ENCODE measurements at regions not wholly inside any gene's neighbourhood (a gene's known extent, or its start where the extent isn't known, plus 50 kb on each side); places are given as distances from the start of the nearest gene placed in this dataset.

DNA sequence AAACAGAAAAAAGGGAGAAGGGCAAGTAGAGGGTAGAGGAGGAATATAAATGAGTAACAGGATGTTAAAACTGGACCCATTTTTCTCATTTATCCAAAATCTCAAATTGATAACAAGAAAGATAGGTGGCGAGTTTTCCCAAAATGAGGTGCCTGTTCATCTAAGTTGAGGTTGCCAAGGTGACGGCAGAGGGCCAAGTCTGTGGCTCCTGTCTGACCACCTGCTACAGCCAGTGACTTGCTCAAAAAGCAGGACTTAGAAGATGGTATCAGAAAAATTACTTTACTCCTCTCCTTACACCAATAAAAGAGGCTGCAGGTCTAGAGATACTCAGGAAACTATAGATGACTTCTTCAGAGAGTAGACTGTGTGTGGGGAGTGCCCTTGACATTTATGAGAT, 137.6 kb upstream of the ZNF385D start:
- Histone ChIP-seq H2BK120ac (replicated peaks; ENCODE audit: low read depth, low read length) (no peak overlapping the region), H3K79me1 (ENCODE audit: low read depth, low read length) (no peaks in the 10 kb centered on the region), H3K18ac (ENCODE audit: extremely low read depth, low read length) (no peak overlapping the region), H3K4me3 (ENCODE audit: extremely low read depth in 1 of 4, insufficient read depth in 2 of 4, low read depth in 3 of 4, low read length in 4 of 4) (no peak overlapping the region), H3K36me3 (ENCODE audit: control insufficient read depth in 2 of 4, insufficient read depth in 4 of 4, low read length in 3 of 4) (no peaks in the 10 kb centered on the region), H4K91ac (replicated peaks; ENCODE audit: insufficient read length, low read length) (no peak overlapping the region), H2BK15ac (ENCODE audit: low read length) (no peak overlapping the region), H4K8ac (ENCODE audit: extremely low read depth, insufficient read depth, low read length) (no peak overlapping the region), H4K5ac (ENCODE audit: insufficient read length, low read depth, low read length) (no peak overlapping the region), H3K79me2 (ENCODE audit: control insufficient read depth in 1 of 2, insufficient read depth in 2 of 2, low read length in 2 of 2) (no peaks in the 10 kb centered on the region), H3K23me2 (ENCODE audit: low read depth, low read length) (no peaks in the 10 kb centered on the region), H3K14ac (ENCODE audit: insufficient read length) (no peak overlapping the region), H3K4ac (replicated peaks; ENCODE audit: insufficient read length, low read depth, low read length) (no peak overlapping the region), H3K9ac (replicated peaks in 1 of 4; ENCODE audit: extremely low read depth in 1 of 4, low read depth in 3 of 4, low read length in 3 of 4) (no peak overlapping the region), H3K4me1 (replicated peaks in 1 of 4; ENCODE audit: control insufficient read depth in 3 of 4, insufficient read depth in 4 of 4, low read length in 3 of 4) (no peaks in the 10 kb centered on the region; a peak in 1 of 7 replicates), H3K23ac (ENCODE audit: insufficient read length) (no peak overlapping the region), H2BK5ac (ENCODE audit: low read depth, low read length) (no peak overlapping the region), H3K27ac (ENCODE audit: low read depth, low read length) (no peak overlapping the region), H3K56ac (replicated peaks; ENCODE audit: insufficient read length, low read depth, low read length) (no peak overlapping the region), H2AK5ac (ENCODE audit: low read depth, low read length) (no peak overlapping the region), H3K27me3 (replicated peaks in 1 of 4; ENCODE audit: control insufficient read depth in 3 of 4, extremely low read depth in 1 of 4, insufficient read depth in 3 of 4, low read length in 3 of 4) (no peaks in the 10 kb centered on the region), H2AFZ (ENCODE audit: low read length) (no peak overlapping the region), H3K9me3 (ENCODE audit: insufficient read depth in 2 of 2, low read depth in 1 of 2, low read length in 1 of 2) (no peaks in the 10 kb centered on the region), H4K20me1 (replicated peaks in 1 of 2; ENCODE audit: control insufficient read depth in 1 of 2, insufficient read depth in 2 of 2, low read length in 2 of 2) (no peaks in the 10 kb centered on the region), H2BK20ac (ENCODE audit: low read length) (no peak overlapping the region), H2BK12ac (ENCODE audit: low read depth, low read length) (no peak overlapping the region), H3K4me2 (ENCODE audit: insufficient read depth in 1 of 2, low read depth in 2 of 2, low read length in 2 of 2) (no peak overlapping the region)
- FAIRE-seq (no peak), DNase-seq (ENCODE audit: low read depth in 1 of 2, low spot score in 2 of 2) (no peak)
- WGBS, 2 experiments (ENCODE audit: extremely low coverage in 1 of 2, insufficient coverage in 1 of 2, insufficient read length in 1 of 2, insufficient replicate concordance in 2 of 2, low coverage in 1 of 2, low lambda C conversion rate in 2 of 2, missing lambda C conversion rate in 1 of 2), result 90% methylated on average over 2 of the region's 2 CpGs; no CpG with 5 or more reads in 1 of the 2 experiments
- ChIA-PET POLR2A (ENCODE audit: partially characterized antibody) (no interaction called here), CTCF (ENCODE audit: partially characterized antibody) (no interaction called here)
- no peak for TF ChIP-seq RNF2 (IDR thresholded peaks at IDR 0.05; ENCODE audit: borderline replicate concordance, low read depth, low read length, missing control alignments, poor library complexity, severe bottlenecking)

Data from H1 (cell line).